ENCODE measurements at regions not wholly inside any gene's neighbourhood (a gene's known extent, or its start where the extent isn't known, plus 50 kb on each side); places are given as distances from the start of the nearest gene placed in this dataset.

DNA sequence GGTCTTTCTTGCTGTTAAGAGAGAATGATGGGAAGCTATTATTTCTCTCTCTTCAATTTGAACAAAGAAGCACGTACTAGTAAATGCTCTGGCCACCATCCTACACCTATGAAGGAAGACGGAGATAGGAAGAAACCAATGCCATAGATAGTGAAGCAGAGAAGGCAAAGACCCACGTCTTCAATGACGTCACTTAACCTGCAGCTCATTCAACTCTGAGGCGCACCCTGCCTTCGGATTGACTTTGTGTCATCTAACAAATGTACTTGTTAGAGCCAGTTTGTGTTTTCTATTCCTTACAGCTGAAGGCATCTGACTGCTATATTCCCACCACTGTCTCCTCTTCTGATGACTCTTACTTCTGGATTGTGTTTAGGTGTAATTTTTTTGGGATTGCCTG lies 332.5 kb upstream of the DDI1 start:
- Mint-ChIP-seq H3K36me3 (ENCODE audit: insufficient read depth) (no peaks in the 10 kb centered on the region), H3K9me3 (peaks cover 0 to 6% of the 10 kb centered on the region in 2 donors), H3K27me3 (peaks cover 0 to 4% of the 10 kb centered on the region in 2 donors), H3K4me1 (ENCODE audit: low read depth in 2 of 2) (no peaks in the 10 kb centered on the region), H3K4me3 (no peak overlapping the region), H3K27ac (no peak overlapping the region)
- DNase-seq, result no peak
- no peak for ATAC-seq (replicated peaks)

DNA sequence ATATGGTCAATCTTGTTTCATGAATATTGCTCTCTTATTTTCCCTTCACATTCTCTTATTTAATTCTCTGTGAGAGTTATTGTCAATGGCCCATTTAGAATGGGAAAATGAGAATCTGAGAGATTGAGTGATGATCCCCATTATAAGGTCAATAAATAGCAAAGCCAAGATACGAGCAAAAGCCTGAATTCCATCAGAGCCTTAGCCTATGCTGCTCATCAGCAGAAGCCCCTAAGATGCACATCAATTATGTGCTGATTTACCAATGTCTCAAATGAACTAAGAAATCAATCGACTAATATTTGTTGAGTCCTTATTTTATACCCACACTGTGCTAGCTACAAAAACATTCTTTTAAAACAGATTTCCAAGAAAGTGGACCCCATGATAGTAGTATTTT lies 330.8 kb upstream of the DDI1 start:
- H3K4me3 Mint-ChIP-seq, result no peak overlapping the region
- no peaks in the 10 kb centered on the region for H3K4me1 Mint-ChIP-seq (ENCODE audit: low read depth in 2 of 2)
- no peaks in the 10 kb centered on the region for H3K36me3 Mint-ChIP-seq (ENCODE audit: insufficient read depth)
- no peak overlapping the region for H3K27ac Mint-ChIP-seq
- peaks cover 0 to 12% of the 10 kb centered on the region in 2 donors for H3K9me3 Mint-ChIP-seq
- no peak for ATAC-seq (replicated peaks)
- DNase-seq, result no peak
- H3K27me3 Mint-ChIP-seq, result no peaks in the 10 kb centered on the region

DNA sequence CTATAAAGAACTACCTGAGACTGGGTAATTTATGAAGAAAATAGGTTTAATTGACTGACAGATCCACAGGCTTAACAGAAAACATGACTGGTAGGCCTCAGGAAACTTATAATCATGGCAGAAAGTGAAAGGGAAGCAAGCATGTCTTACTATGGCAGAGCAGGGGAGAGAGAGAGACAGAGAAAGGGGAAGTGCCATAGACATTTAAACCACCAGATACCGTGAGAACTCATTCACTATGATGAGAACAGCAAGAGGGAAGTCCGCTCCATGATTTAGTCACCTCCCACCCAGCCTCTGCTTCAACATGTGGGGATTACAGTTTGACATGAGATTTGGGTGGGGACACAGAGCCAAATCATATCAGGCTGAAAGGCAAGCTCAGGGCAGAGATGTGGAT lies 327.1 kb upstream of the DDI1 start:
- Mint-ChIP-seq H3K27me3 (no peaks in the 10 kb centered on the region), H3K4me3 (no peak overlapping the region), H3K36me3 (ENCODE audit: insufficient read depth) (no peaks in the 10 kb centered on the region), H3K9me3 (peaks cover 0 to 12% of the 10 kb centered on the region in 2 donors), H3K4me1 (ENCODE audit: low read depth in 2 of 2) (no peaks in the 10 kb centered on the region), H3K27ac (no peak overlapping the region)
- ATAC-seq (replicated peaks) (no peak), DNase-seq (no peak)

DNA sequence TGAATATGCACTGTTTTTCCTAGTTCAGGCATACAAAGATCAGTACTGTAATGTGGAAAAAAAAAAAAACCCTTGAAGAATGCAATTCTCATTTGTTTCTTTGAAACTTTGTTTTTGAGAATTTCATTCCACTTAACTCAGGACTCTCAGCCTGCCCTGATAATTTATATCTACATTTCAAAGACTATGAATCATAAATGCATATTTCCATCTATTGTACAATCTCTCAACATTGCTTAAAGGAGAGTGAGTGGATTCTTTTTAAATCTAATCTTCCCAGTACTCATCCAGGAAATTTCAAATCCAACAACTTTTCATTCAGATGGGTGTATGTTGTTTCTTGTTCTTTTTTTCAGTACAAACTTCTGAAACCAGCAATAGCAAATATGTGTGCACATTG lies 322.2 kb upstream of the DDI1 start:
- H3K36me3 Mint-ChIP-seq (ENCODE audit: insufficient read depth), result no peaks in the 10 kb centered on the region
- H3K9me3 Mint-ChIP-seq, result peaks cover 0 to 4% of the 10 kb centered on the region in 2 donors
- H3K27me3 Mint-ChIP-seq, result no peaks in the 10 kb centered on the region
- ATAC-seq (replicated peaks) (no peak), DNase-seq (no peak)
- no peak overlapping the region for H3K27ac Mint-ChIP-seq
- no peaks in the 10 kb centered on the region for H3K4me1 Mint-ChIP-seq (ENCODE audit: low read depth in 2 of 2)
- no peak overlapping the region for H3K4me3 Mint-ChIP-seq

DNA sequence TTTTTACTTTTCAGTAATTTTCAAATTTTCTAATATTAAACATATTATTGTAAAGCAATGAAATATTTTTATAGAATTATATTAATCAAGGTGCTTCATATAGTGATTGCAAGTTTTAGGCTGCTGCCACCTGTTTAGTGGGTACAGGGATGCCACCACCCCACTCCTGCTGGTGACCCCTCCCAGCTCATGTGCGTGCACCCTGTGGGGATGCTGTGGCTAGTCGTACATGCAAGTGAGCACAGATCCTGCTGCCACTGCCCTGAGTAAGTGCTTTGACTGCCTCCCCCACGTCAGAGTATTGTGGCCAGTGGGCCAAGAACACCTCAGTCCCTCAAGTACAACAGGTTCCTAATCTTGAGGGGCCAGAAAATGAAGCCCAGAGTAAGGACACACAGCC lies 320.1 kb upstream of the DDI1 start:
- ATAC-seq (replicated peaks) (no peak), DNase-seq (no peak)
- Mint-ChIP-seq H3K36me3 (ENCODE audit: insufficient read depth) (no peaks in the 10 kb centered on the region), H3K27ac (no peak overlapping the region), H3K9me3 (no peaks in the 10 kb centered on the region), H3K4me1 (ENCODE audit: low read depth in 2 of 2) (no peaks in the 10 kb centered on the region), H3K27me3 (no peaks in the 10 kb centered on the region), H3K4me3 (no peak overlapping the region)

DNA sequence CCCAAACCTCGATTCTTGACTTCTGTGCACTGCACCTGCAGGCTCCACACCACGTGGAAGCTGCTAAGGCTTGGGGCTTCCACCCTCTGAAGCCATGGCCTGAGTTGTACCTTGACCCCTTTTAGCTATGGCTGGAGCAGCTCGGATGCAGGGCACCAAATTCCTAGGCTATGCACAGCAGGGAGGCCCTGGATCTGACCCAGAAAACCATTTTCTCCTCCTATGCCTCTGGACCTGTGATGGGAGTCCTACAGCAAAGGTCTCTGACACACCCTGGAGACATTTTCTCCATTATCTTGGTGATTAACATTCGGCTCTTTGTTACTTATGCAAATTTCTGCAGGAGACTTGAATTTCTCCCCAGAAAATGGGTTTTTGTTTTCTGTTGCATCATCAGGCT lies 309.2 kb upstream of the DDI1 start:
- H3K27me3 Mint-ChIP-seq, result no peaks in the 10 kb centered on the region
- no peaks in the 10 kb centered on the region for H3K36me3 Mint-ChIP-seq (ENCODE audit: insufficient read depth)
- H3K4me3 Mint-ChIP-seq, result no peak overlapping the region
- DNase-seq (no peak), ATAC-seq (replicated peaks) (no peak)
- no peaks in the 10 kb centered on the region for H3K4me1 Mint-ChIP-seq (ENCODE audit: low read depth in 2 of 2)
- H3K9me3 Mint-ChIP-seq, result peaks cover 9% of the 10 kb centered on the region in 2 donors
- H3K27ac Mint-ChIP-seq, result no peak overlapping the region

DNA sequence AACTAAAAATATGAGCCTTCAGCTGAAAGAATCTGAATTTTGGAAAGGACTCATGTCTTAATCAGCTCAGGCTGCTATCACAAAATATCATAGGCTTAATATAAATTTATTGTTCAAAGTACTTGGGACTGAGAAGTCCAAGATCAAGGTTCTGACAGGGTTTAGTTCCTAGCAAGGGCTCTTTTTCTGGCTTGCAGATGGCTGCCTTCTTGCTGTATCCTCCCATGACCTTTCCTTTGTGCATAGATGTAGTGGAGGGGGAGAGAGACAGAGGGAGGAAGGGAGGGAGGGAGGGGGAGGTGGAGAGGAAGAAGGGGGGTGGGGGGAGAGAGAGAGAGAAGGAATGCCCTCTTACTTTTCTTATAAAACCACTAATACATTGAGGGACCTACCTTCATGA lies 306.8 kb upstream of the DDI1 start:
- no peaks in the 10 kb centered on the region for H3K4me1 Mint-ChIP-seq (ENCODE audit: low read depth in 2 of 2)
- H3K36me3 Mint-ChIP-seq (ENCODE audit: insufficient read depth), result no peaks in the 10 kb centered on the region
- DNase-seq (no peak), ATAC-seq (replicated peaks) (no peak)
- no peaks in the 10 kb centered on the region for H3K27me3 Mint-ChIP-seq
- peaks cover 9% of the 10 kb centered on the region in 2 donors for H3K9me3 Mint-ChIP-seq
- no peak overlapping the region for H3K27ac Mint-ChIP-seq
- H3K4me3 Mint-ChIP-seq, result no peak overlapping the region

DNA sequence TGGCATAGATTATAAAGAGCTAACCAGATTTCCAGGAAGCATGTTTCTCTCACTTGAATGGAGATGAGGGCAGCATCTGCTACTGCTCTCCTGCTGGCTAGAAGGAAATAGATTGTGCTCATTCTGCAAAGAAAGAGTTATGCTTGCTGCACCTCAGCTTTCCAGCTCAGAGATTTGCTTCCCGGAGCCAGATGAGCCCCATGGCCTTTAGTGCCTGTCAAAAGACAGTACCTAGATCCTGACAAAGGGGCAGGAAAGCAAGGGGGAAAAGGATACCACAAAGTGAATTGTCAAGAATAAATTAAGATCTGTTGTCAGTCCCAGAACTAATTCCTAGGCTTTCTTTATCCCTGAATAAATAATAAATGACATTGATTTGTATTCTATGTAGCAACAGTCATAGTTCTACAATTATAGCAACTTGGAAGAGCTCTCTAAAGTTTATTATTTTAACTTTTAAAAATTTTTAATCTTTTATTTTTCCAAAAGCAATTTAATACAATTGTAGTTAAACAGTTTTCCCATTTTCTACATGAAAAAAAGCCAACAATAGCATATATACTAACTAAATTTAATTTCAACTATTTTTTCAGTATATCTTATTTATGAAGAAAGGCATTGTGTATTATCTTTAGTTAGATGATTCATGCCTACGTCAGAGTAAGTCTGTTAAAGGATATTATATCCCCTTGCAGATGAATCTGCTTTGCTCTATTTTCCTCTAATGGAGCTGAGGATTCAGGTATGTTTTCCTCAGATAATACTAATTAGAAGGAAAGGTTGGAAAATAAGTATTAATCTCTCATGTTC lies 306.1 kb upstream of the DDI1 start:
- Mint-ChIP-seq H3K36me3 (ENCODE audit: insufficient read depth) (no peaks in the 10 kb centered on the region), H3K4me3 (no peak overlapping the region), H3K9me3 (peaks cover 7 to 9% of the 10 kb centered on the region in 2 donors), H3K27me3 (no peaks in the 10 kb centered on the region), H3K4me1 (ENCODE audit: low read depth in 2 of 2) (peaks cover 0 to 2% of the 10 kb centered on the region in 2 donors), H3K27ac (no peak overlapping the region)
- no peak for DNase-seq
- ATAC-seq (replicated peaks), result no peak

DNA sequence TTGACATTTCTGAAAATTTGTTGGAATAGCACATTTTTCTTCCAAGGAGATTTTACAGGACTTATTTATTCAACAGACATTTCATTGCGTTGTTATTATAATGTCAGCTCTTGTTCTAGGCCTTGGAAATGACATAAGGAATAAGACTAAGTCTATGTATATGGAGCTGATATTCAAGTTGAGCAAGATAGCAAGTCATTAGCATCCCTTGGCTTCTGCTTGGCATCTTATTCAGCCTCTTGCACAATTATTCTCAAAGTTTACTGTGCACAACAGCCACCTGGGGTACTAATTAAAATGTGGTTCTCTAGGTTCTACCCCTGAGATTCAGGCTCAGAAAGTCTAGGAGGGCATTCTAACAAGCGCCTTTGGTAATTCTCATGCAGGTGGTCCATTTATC lies 304.8 kb upstream of the DDI1 start:
- H3K27me3 Mint-ChIP-seq, result no peaks in the 10 kb centered on the region
- DNase-seq (no peak), ATAC-seq (replicated peaks) (no peak)
- peaks cover 4 to 9% of the 10 kb centered on the region in 2 donors for H3K4me1 Mint-ChIP-seq (ENCODE audit: low read depth in 2 of 2)
- no peak overlapping the region for H3K4me3 Mint-ChIP-seq
- H3K9me3 Mint-ChIP-seq, result peaks cover 4 to 9% of the 10 kb centered on the region in 2 donors
- H3K36me3 Mint-ChIP-seq (ENCODE audit: insufficient read depth), result no peaks in the 10 kb centered on the region
- no peak overlapping the region for H3K27ac Mint-ChIP-seq

DNA sequence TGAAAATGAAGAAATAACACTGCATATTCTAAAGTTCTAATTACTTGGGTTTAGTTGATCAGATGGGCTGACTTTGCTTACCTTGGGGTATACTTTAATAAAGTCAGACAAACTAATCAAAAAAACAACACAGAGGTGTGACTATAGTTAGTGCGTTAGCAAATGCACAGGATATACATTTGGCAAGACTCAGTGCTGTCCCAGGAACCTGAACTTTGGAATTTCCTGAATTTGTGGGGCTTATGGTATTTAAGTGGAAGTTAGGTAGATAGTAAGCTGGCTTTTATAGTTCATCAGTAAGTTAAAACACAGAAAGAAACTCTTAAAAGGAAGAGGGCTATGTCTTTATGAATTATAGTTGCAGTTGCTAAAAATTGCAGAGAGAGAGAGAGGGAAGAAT lies 302.6 kb upstream of the DDI1 start:
- no peaks in the 10 kb centered on the region for H3K36me3 Mint-ChIP-seq (ENCODE audit: insufficient read depth)

DNA sequence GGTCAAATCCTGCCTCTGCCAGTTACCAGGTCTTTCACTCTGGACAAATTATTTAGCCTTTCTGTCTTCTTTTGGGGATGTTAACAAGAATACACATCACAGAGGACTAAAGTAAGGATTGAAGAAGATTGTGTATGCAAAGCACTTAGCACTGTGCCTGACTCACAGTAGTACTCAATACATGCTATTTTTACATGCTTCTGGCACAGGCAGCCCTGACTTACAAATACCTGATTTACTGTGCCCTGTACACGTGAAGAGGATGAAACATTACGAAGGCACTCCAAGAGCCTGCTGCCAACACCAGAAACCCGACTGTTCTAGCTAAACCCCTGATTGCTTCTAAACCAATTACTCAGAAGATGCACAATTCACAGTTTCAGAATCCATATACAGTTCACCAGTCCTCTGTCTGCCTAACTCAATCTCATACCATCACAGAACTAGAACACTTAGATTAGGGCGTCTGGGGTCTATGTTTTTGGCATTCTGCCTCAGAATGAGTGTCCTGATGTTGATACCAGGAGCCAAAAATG lies 300.9 kb upstream of the DDI1 start:
- Mint-ChIP-seq H3K9me3 (no peaks in the 10 kb centered on the region), H3K4me3 (no peak overlapping the region), H3K27ac (no peak overlapping the region), H3K27me3 (no peaks in the 10 kb centered on the region), H3K36me3 (ENCODE audit: insufficient read depth) (no peaks in the 10 kb centered on the region), H3K4me1 (ENCODE audit: low read depth in 2 of 2) (peaks cover 13% of the 10 kb centered on the region in 2 donors)
- DNase-seq (no peak), ATAC-seq (replicated peaks) (peak; percentile 40)

More for the DNA sequence above, 302.6 kb upstream of the DDI1 start:
- DNase-seq (no peak), ATAC-seq (replicated peaks) (no peak)
- H3K27ac Mint-ChIP-seq, result no peak overlapping the region
- no peaks in the 10 kb centered on the region for H3K9me3 Mint-ChIP-seq
- H3K4me1 Mint-ChIP-seq (ENCODE audit: low read depth in 2 of 2), result peaks cover 9 to 10% of the 10 kb centered on the region in 2 donors
- no peaks in the 10 kb centered on the region for H3K27me3 Mint-ChIP-seq
- no peak overlapping the region for H3K4me3 Mint-ChIP-seq

DNA sequence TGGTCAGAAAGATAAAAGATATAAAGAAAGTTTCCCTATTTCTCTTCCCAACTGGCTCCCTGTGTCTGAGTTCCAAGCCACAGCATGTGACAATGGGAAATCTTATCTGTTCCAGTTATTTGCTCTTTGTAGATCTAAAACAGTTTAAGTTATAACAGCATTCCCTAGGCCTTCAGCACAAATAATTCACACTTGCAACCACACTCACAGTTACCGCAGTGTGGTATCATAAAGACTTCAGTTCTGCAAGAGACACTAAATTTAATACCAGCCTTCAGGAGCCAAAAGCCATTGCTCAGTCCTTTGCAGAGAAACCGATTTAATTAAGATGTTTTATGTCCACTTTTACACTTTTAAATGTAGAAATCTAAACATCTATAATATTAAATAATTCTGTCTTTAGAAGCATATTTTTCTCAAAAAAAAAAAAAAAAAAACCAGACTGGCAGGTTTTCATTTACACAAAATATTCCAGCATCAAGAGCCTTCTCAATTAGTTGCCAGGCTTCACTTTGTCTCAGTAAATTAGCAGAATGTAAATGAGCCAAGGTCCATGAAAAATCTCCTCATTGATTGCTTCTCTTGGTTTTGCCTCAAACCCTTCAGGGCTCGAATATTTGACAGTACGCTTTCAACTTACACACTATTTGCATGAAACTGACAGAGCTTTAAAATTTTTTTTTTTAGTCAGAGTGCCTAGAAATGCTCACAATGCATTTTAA lies 300.0 kb upstream of the DDI1 start:
- Mint-ChIP-seq H3K4me3 (no peak overlapping the region), H3K9me3 (no peaks in the 10 kb centered on the region), H3K27me3 (no peaks in the 10 kb centered on the region), H3K36me3 (ENCODE audit: insufficient read depth) (no peaks in the 10 kb centered on the region), H3K27ac (no peak overlapping the region), H3K4me1 (ENCODE audit: low read depth in 2 of 2) (peaks cover 13% of the 10 kb centered on the region in 2 donors)
- DNase-seq (no peak), ATAC-seq (replicated peaks) (peak; percentile 65)

DNA sequence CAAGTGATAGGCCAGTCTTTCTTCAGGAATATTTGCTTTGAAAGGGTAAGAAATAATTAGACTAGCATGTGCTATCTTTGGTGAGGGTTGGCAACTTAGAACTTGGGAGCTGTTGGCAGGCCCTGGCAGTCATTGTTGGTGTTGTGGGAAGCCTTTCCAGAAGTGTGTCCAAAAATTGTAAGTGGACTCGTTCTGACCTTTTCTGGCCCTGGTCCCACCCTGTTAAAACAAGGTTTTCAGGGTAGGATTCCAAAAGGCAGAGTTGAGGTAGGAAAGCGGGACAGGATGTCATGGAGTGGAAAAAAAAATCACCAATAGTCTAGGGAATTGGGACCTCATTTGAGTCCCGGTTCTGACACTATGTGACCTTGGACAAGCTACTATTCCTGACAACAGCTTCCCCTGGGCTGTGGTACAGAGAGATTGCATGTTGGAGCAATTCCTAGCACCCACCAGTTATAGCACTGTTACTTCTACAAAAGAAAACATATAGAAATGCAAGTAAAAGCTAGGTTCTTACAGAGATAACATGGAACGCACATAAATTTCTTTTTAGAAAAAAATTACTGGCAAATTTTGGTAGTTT lies 299.3 kb upstream of the DDI1 start:
- ATAC-seq (replicated peaks) (no peak), DNase-seq (no peak)
- no peaks in the 10 kb centered on the region for H3K36me3 Mint-ChIP-seq (ENCODE audit: insufficient read depth)
- peaks cover 13% of the 10 kb centered on the region in 2 donors for H3K4me1 Mint-ChIP-seq (ENCODE audit: low read depth in 2 of 2)
- no peak overlapping the region for H3K4me3 Mint-ChIP-seq
- no peaks in the 10 kb centered on the region for H3K9me3 Mint-ChIP-seq
- peak overlapping the region in 1 of 2 donors; percentile 34 for H3K27ac Mint-ChIP-seq
- H3K27me3 Mint-ChIP-seq, result no peaks in the 10 kb centered on the region

Measured in effector memory CD8-positive, alpha-beta T cell (primary cell).